HCT116 (cell line): ENCODE measurements at regions not wholly inside any gene's neighbourhood (a gene's known extent, or its start where the extent isn't known, plus 50 kb on each side); places are given as distances from the start of the nearest gene placed in this dataset.

Source experiments
- ATAC-seq: fragments of 200-7000 bp; cut with Tn5 transposase; 2 replicates; pipeline ENCODE4 v1.9.1; 2020; ENCODE audit warnings: mild to moderate bottlenecking, moderate library complexity
- BruUV-seq: library from RNA; stranded (reverse); fragments of 400-500 nt; replicated peaks from 2 replicates; lab custom pipeline; 2021; lab: Mats Ljungman, UMichigan
- CTCF ChIA-PET: fragments of 300-600 bp; sonication (Branson Sonifier 250); formaldehyde crosslinking; loops from one replicate; lab custom pipeline; 2021; ENCODE audit warnings: antibody characterized with exemption; lab: Charles Lee
- POLR2A ChIA-PET: fragments of 300-600, 350-600 bp; sonication (Branson Sonifier 250); formaldehyde crosslinking; loops from one replicate; lab custom pipeline; 2021; ENCODE audit warnings: antibody characterized with exemption; lab: Charles Lee
- RAD21 ChIA-PET, 2 experiments: fragments of 300-600 bp; sonication (Branson Sonifier 250); formaldehyde crosslinking; loops; one replicate each; lab custom pipeline; 2023; ENCODE audit warnings: low total read pairs in 2 of 2; ENCODE audit not compliant: uncharacterized antibody in 2 of 2, unreplicated experiment in 2 of 2, low non-redundant PET in 1 of 2; lab: Charles Lee
- DNase-seq: peaks from one replicate; pipeline ENCODE4 v3.0.0-alpha.2; 2010; ENCODE audit warnings: low read depth, low spot score
- H2AFZ ChIP-seq: fragments of 200-600 bp; shearing (Covaris generic), sonication (generic); 2 replicates; pipeline ENCODE4 v1.6.1; 2017; ENCODE audit warnings: low read depth, mixed run types, mixed read lengths, antibody characterized with exemption, low read length; ENCODE audit not compliant: poor library complexity, severe bottlenecking
- H3K27ac ChIP-seq: 2 replicates; pipeline ENCODE4 v1.5.1; 2012; ENCODE audit warnings: low read depth, low read length
- H3K27me3 ChIP-seq: fragments of 200-600 bp; sonication (generic); 2 replicates; pipeline ENCODE4 v1.6.1; 2016; ENCODE audit warnings: mixed run types, low read length, mixed read lengths; ENCODE audit not compliant: insufficient read depth
- H3K36me3 ChIP-seq, 2 experiments: fragments of 200-500 bp in 1 of 2; fragments of 200-600 bp in 1 of 2; sonication (Bioruptor generic) in 1 of 2; sonication (generic) in 1 of 2; 2 replicates each; pipeline versions ENCODE4 v1.5.1 to v1.6.1; 2014 to 2016; ENCODE audit warnings: low read length in 2 of 2, inconsistent platforms in 1 of 2, mixed read lengths in 1 of 2, mixed run types in 1 of 2; ENCODE audit not compliant: insufficient read depth in 2 of 2, control insufficient read depth in 1 of 2
- H3K4me1 ChIP-seq, 2 experiments: fragments of 200-600 bp in 1 of 2; sonication (generic) in 1 of 2; 2 replicates each; pipeline versions ENCODE4 v1.5.1 to v1.6.1; 2012 to 2017; ENCODE audit warnings: low read length in 2 of 2, inconsistent platforms in 1 of 2, mild to moderate bottlenecking in 1 of 2, mixed read lengths in 1 of 2, mixed run types in 1 of 2, moderate library complexity in 1 of 2; ENCODE audit not compliant: insufficient read depth in 2 of 2, control insufficient read depth in 1 of 2
- H3K4me2 ChIP-seq: fragments of 200-600 bp; sonication (generic); 2 replicates; pipeline ENCODE4 v1.6.1; 2017; ENCODE audit warnings: mixed run types, low read length, mixed read lengths
- H3K4me3 ChIP-seq, 2 experiments: fragments of 200-600 bp in 1 of 2; sonication (generic) in 1 of 2; replicated peaks in 1 of 2; 2 replicates each; pipeline ENCODE4 v1.5.1; 2011 to 2016; ENCODE audit warnings: low read length in 2 of 2, control low read depth in 1 of 2, low read depth in 1 of 2, mild to moderate bottlenecking in 1 of 2, mixed read lengths in 1 of 2, mixed run types in 1 of 2
- H3K79me2 ChIP-seq: fragments of 200-600 bp; sonication (generic); 2 replicates; pipeline ENCODE4 v1.6.1; 2017; ENCODE audit warnings: mild to moderate bottlenecking, mixed run types, low read length, moderate library complexity, mixed read lengths; ENCODE audit not compliant: insufficient read depth
- H3K9ac ChIP-seq: fragments of 200-600 bp; sonication (generic); 2 replicates; pipeline ENCODE4 v1.6.1; 2016; ENCODE audit warnings: low read length, mixed read lengths
- H3K9me2 ChIP-seq: fragments of 200-600 bp; sonication (generic), shearing (Covaris generic); 2 replicates; pipeline ENCODE4 v1.6.1; 2017; ENCODE audit warnings: mixed run types, mild to moderate bottlenecking, moderate library complexity; ENCODE audit not compliant: insufficient read depth
- H3K9me3 ChIP-seq, 2 experiments: fragments of 200-500 bp in 1 of 2; fragments of 200-600 bp in 1 of 2; sonication (Bioruptor generic) in 1 of 2; sonication (generic) in 1 of 2; 2 replicates each; pipeline ENCODE4 v1.6.1; 2014 to 2017; ENCODE audit warnings: low read length in 2 of 2, mixed read lengths in 2 of 2, inconsistent platforms in 1 of 2, low read depth in 1 of 2, mild to moderate bottlenecking in 1 of 2, mixed run types in 1 of 2, moderate library complexity in 1 of 2; ENCODE audit not compliant: control insufficient read depth in 1 of 2, insufficient read depth in 1 of 2
- H4K20me1 ChIP-seq: fragments of 200-600 bp; sonication (generic), shearing (Covaris generic); 2 replicates; pipeline ENCODE4 v1.6.1; 2017; ENCODE audit warnings: mixed run types, mild to moderate bottlenecking, moderate library complexity; ENCODE audit not compliant: insufficient read depth
- CEBPB ChIP-seq: IDR thresholded peaks from 2 replicates; pipeline ENCODE4 v1.6.1; 2012; ENCODE audit warnings: low read depth
- ELF1 ChIP-seq: IDR thresholded peaks from 2 replicates; pipeline ENCODE4 v1.6.1; 2012; ENCODE audit warnings: low read depth, borderline replicate concordance
- MAX ChIP-seq: IDR thresholded peaks from 2 replicates; pipeline ENCODE4 v1.6.1; 2012
- POLR2AphosphoS5 ChIP-seq: IDR thresholded peaks from 2 replicates; pipeline ENCODE4 v1.6.1; 2011; ENCODE audit warnings: mild to moderate bottlenecking, low read depth, low read length, moderate library complexity
- SIN3A ChIP-seq: IDR thresholded peaks from 2 replicates; pipeline ENCODE4 v1.6.1; 2012; ENCODE audit warnings: low read depth
- SP1 ChIP-seq: IDR thresholded peaks from 2 replicates; pipeline ENCODE4 v1.6.1; 2012; ENCODE audit warnings: low read depth
- TCF7L2 ChIP-seq: IDR thresholded peaks from 2 replicates; pipeline ENCODE4 v1.7.0; 2011; ENCODE audit warnings: borderline replicate concordance, inconsistent platforms; ENCODE audit not compliant: insufficient read depth, insufficient read length; ENCODE audit errors: extremely low read depth
- YY1 ChIP-seq: IDR thresholded peaks from 2 replicates; pipeline ENCODE4 v1.6.1; 2011; ENCODE audit warnings: low read length, low read depth, moderate library complexity, mild to moderate bottlenecking; ENCODE audit not compliant: insufficient replicate concordance; ENCODE audit errors: extremely low read depth
- ZFX ChIP-seq: fragments of 450-650 bp; IDR thresholded peaks from 2 replicates; pipeline ENCODE4 v1.6.1; 2017
- ZNF274 ChIP-seq: fragments of 200-500 bp; sonication (Bioruptor generic); IDR thresholded peaks from 2 replicates; pipeline ENCODE4 v1.6.1; 2014; ENCODE audit warnings: mild to moderate bottlenecking, low read depth, low read length, inconsistent platforms
- intact Hi-C: fragments of 100-400 bp; cut with micrococcal nuclease; formaldehyde crosslinking; loops from 2 replicates; pipeline ENCODE4 v1.10.0; 2022

DNA sequence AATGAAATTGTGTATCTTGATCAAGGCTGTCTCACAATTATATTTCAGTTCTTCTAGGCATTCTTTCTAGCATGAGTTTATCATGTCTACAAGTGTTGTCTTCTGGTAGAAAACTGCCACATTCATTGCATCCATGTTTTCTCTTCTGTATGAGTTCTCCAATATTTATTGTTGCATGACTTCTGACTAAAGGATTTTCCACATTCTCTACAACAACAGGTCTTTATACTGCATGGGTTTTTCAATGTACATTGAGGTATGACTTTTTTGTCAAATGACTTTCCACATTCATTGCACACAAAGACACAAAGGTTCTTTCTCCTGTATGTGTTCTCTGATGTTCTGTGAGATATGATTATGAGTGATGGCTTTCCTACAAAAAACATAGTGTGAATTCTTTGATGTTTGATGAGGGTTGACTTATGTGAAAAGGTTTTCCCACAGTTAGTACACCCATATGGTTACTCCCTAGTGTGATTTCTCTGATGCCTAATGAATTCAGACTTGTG lies 890.6 kb upstream of the CNTN5 start (continued):
- TF ChIP-seq ZNF274 (no peak), MAX (no peak), SP1 (no peak), ELF1 (no peak), ZFX (no peak), TCF7L2 (no peak), YY1 (no peak), CEBPB (no peak)

- Histone ChIP-seq H3K79me2 (no peaks in the 10 kb centered on the region), H3K4me2 (no peak overlapping the region), H3K27ac (no peak overlapping the region), H2AFZ (no peak overlapping the region), H3K4me3 (no peak overlapping the region), H3K36me3 (no peaks in the 10 kb centered on the region), H3K9me2 (no peaks in the 10 kb centered on the region), H3K27me3 (no peaks in the 10 kb centered on the region), H3K4me1 (no peaks in the 10 kb centered on the region), H3K9ac (no peak overlapping the region), H4K20me1 (no peaks in the 10 kb centered on the region), H3K9me3 (peaks cover 11 to 22% of the 10 kb centered on the region in 2 experiments; a peak in 2 of 4 replicates)
- DNase-seq (no peak), ATAC-seq (no peak)
- intact Hi-C loops: no loop called here
- CTCF ChIA-PET: no interaction called here
- RAD21 ChIA-PET: no interaction called here
- no peak for TF ChIP-seq POLR2AphosphoS5
- no peak for TF ChIP-seq SIN3A
- TF ChIP-seq MAX: no peak
- POLR2A ChIA-PET: no interaction called here
- BruUV-seq: no TSS peak
Observed at GRCh38 chr11:98136357-98136756, 884.4 kb upstream of the CNTN5 start.
